Activated CD4-positive, CD25-positive, alpha-beta regulatory T cell treated with anti-CD3 and anti-CD28 coated beads, Interleukin-2, amount 50 U/mL, for 72 hours (primary cell): ENCODE measurements at regions not wholly inside any gene's neighbourhood (a gene's known extent, or its start where the extent isn't known, plus 50 kb on each side); places are given as distances from the start of the nearest gene placed in this dataset.

Experiments
- DNase-seq: peaks from one replicate; pipeline ENCODE4 v3.0.0; 2021

DNA sequence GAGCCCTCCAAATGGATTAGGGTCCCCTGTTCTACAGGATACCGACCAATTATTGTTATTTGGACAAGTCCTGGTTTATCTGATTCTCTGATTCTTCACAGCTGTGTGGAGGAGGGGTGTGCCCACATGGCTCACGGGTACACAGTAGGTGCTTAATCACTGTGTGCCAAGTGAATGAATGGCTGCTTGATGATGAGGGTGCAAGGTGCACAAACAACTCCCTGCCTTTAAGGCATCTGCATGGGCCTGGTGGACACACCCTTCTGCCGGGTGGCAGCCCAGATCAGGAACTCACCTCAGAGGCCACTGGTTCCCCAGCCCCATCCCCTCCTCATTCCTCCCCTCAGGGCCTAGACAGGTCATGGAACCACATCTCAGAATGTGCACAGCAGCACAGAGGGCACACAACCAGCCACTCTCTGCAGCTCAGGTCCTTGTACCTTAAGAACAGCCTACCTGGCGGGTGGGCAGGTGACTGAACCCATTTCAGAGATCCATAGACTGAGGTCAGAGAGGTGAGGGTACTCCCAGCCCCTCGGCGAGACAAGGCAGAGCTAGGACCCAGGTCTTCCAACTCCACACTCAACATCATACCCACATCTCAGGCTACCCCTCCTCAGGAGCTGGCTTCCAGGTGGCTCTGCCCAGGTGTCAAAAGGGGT lies 50.3 kb downstream of the SHANK2 start:
- no peak for DNase-seq

DNA sequence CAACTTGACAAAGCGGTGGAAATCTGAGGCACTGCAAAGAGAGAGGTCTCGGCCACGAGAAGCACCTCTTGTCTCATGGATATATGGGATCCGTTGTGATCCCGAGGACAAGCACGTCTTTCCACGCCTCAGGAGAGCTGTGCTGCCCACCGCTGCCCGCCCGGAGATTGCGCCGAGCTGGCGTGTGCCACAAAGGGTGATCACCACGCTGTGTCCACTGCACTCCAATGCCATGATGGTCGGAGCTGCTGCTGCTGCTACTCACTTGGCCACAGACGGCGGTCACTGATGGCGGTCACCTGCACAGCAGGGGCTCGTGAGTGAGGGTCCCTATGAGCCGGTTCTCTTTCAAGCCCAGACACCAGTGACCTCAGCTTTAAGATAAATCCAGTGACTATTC lies 51.1 kb downstream of the SHANK2 start:
- no peak for DNase-seq

DNA sequence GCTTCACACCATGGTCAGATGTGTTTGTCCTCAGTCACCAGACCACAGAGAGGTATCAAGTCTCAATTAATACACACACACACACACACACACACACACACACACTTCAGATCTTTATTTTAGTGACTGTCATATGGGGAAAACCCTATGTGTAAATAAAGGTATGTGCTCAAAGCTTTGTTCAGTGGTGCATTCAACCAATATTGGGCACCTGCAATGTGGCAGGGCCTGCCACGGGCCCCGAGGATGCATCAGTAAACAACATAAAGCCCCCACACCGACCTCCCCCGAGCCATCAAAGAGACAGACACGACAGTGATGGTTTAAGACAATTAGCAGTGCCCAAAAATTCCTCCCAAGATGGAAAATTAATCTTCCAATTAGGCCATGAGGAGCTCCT lies 51.6 kb downstream of the SHANK2 start:
- no peak for DNase-seq

DNA sequence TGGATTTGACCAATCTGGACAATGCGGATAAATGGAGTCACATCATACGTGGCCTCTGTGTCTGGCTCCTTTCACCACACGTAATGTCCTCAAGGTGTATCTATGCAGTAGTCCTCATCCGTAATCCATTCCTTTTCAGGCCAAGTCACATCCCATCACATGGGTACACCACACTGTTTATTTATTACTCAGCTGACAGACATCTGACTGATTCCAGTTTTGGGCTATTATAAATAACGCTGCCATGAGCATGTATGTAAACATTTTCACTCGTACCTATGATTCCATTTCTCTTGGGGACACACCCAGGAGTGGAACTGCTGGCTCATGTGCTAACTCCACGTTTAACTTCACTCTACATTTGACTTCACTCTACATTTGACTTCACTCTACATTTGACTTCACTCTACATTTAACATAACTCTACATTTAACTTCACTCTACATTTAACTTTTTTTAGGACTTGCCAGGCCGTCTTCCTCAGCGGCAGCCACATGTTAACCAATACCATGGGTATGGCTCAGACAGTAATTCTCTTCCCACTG lies 52.1 kb downstream of the SHANK2 start:
- DNase-seq = no peak

DNA sequence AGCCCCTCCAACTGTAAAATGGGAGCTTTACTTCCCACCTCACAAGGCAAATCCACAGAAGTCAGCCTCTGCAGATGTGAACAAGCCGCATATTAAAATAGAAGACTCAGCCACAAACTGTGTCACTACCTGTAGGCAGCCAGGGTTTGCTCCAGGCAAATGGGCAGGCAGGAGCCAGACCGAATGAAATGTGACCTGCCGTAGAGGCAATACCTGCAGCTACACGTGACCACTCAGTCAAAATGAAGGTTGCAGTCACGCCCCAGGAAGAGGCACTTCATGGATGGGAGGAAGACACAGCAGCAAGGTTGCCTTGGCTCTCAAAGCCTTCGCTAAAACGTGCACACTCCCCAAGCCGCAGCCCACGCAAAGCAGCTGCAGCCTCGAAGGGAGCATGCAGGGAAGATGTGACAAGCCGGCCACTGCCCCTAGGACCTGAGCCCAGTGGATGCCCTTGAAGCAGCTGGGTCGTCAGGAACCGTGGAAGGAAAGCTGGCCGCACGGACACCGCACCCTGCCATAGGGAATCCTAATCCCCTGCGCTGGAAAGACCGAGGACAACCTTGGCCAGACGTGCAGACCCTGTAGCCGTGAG lies 53.1 kb downstream of the SHANK2 start:
- DNase-seq = no peak

DNA sequence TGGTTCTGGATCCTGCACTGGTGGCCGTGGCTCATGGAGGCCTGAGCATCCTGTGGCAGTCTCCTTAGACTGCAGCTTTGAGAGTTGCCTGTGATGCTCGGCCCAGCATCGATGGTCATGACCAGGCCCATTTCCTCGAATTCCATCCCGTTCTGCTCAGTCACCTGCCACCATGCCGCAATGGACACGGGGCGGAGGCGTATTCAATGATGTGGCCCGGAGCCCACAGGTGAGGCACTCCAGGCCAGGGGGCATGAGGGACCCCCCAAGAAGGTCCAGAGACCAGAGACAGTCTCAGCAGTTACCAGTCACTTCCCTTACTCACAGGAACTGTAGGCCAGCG lies 53.6 kb downstream of the SHANK2 start:
- DNase-seq = no peak

DNA sequence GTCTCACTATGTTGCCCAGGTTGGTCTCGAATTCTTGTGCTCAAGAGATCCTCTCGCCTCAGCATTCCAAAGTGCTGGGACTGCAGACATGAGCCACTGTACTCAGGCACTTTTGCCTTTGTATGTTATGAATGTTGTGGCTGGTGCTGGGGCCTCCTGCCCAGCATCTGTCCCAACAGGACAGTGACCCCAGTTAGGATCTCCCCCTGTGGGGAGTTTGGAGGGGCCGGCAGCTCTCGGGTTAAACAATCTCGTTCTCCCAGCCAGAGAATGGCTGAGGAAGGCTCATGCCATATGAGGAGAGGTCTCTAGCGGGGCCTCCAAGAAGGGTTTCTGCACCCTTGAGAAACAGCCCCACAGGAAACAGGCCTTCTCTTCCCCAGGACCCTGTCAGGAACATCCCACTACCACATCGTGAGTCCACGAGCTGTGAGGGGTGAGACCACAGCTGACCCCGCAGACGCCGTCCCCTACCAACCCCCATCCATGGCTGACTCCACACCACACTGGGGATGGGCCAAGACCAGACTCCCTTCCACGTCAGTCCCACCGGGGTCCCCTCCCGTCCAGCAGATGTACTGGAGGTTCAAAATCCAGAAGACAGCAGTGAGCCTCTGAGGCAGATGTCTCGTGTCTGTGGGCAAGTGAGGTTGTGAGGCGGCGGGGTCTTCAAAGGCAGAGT lies 54.1 kb downstream of the SHANK2 start:
- DNase-seq = no peak

DNA sequence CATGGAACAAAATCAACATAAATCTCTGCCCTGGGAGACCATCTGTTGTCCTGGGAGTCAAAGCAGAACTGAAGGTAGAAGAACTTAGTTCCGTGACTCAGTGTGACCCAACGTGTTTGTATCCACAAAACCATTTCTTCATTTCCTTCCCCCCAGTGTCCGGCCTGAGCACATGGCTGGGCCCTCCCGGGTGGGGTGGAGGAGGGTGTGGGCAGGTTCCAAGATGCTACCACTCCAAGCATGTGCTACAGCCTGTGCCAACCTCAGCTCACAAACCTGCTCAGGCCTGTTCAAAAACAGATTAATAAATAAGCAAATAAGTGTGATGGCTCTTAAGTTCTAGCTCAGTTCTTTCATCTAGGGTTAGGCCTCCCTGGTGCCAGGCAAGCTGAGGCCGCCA lies 55.3 kb downstream of the SHANK2 start:
- DNase-seq = no peak

DNA sequence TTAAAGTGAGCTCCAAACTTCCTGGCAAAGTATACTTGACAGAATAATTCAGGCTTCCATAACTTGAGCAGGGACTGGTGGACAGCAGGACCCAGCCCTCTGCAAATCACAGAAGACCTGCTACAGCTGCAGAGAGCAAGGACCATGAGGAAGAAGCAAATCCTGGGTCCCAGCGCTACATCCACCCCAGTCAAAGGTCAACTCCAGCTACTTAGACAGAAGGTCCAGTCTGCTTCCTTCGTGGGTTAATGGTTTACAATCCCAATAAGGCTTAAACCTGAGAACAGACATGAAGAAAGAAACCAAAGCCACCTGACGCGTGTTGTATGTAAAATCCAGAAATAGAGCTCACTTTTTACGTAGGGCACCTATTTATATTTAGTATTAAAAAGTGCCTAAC lies 57.7 kb downstream of the SHANK2 start:
- DNase-seq = no peak

DNA sequence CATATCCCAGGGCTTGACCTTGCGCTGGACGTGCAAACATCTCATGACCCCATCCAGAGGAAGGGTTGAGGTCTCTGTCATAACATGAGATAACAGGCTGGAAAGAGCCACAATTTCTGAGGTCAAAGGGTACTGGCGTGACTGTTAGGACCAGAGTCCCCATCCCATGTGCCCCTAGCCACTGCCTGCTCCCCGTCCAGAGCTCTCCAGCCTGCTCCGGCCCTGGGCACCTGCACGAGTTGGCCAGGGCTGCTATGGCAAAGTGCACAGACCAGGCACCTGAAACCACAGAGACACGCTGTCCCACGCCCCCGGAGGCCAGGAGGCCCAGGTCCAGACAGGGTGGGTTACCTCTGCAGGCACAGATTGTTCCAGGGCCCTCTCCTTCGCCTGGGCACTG lies 58.9 kb downstream of the SHANK2 start:
- no peak for DNase-seq

DNA sequence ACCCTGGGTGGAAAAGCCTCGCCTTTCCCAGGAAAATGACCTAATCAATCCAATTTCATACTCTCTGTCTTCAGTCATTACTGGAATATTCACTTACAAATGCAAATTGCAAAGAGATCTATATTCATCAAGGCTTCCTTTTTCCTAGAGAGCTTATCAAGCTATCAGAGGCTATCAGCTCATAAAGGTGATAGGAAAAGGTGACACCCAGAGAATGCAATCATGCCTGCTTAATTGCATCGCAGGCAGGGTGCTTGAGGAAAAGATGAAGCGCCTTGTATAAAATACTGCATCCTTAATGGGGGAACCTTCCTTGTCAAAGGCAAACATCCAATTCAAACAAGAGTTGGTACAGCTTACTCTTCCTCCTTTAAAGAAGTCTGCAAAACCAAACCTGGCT lies 59.7 kb downstream of the SHANK2 start:
- no peak for DNase-seq

DNA sequence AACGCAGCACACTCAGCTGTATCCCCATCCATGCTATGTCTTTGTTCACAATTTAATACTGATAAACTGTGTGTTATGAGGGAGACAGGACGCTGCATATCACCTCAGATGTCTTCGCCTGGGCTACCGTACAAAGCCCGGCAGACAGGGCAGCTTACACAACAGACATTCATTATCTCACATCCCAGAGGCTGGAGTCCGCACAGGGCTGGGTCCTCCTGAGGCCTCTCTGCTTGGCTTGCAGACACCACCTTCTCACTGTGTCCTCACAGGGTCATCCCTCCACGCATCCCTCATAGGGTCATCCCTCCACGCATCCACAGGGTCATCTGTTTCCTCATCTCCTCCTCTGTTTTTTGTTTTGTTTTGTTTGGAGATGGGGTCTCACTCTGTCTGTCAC lies 61.2 kb downstream of the SHANK2 start:
- DNase-seq = no peak

DNA sequence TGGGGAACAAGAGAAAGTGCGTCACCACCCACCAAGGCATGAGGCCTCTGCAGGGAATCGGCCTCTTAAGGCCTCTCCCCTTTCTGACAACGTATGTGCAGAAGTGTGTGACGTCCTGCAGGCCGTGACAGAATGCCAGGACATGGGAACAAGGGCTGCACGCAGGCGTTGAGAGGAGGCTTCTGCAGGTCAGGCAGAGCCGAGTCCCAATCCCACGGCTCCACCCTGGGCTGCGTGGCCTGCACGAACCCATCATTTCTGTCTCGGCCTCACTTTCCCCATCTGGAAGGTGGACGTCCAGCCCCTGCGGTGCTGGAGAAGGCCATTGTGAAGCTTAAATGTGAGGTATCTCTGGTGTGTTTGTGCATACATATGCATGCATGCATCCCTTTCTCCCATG lies 61.8 kb downstream of the SHANK2 start:
- no peak for DNase-seq

DNA sequence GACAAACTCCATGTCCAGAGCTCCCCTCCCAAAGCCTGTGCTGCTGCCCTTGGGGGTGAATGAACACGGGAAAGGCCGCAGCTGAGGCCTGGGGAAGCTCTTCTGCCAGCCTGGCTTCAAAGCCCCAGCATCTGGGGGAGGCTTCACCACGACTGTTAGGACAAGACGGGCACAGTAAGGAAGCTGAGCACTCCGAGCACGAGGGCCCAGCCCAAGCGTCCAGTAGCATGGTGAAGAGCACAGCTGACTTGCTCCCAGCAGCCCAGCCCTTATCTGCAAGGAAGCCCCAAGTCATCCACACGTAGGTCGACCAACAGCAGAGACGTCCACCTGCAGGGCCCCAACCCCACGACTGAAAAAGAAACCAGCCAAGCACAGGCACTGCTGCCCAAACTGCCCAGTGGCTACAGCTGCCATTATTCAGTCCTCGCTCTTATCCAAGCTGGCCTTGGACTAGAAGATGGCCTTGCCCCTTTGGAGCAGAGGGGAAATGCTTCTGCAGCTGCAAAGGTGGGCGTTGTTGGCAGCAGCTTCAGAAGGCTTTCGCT lies 62.5 kb downstream of the SHANK2 start:
- no peak for DNase-seq

DNA sequence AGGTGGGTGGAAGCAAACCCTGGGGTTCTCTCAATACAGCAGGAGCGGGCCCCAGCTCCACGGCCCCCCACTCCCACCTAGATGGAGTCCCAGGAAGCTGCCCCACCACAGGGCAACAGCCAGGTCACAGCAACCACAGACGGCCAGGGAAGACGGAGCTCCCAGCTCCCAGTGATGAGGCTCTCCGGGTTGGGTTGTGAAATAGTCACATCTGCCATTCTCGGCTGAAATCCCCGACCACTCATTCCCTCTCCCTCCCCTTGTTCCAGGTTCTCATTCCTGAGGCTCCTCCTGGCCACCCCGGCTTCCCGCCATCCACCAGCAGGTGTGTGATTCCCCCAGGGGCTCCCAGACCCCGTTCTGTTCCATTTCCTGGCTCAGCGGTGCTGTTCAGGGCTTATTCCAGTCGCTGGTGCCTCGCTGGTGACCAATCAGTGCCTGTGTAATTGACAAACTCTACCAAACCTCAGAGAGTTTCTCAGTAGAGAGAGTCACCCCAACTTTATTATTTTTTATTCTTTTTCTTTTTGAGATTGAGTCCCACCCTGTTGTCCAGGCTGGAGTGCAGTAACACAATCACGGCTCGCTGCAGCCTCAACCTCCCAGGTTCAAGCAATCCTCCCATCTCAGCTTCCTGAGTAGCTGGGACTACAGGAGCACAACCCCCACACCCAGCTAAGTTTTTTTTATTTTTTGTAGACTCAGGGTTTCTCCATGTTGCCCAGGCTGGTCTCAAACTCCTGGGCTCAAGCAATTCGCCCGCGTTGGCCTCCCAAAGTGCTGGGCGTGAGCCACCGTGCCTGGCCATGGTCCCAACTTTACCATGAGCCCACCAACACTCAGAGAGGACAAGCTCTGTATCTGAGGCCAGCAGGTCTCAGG lies 63.2 kb downstream of the SHANK2 start:
- no peak for DNase-seq

DNA sequence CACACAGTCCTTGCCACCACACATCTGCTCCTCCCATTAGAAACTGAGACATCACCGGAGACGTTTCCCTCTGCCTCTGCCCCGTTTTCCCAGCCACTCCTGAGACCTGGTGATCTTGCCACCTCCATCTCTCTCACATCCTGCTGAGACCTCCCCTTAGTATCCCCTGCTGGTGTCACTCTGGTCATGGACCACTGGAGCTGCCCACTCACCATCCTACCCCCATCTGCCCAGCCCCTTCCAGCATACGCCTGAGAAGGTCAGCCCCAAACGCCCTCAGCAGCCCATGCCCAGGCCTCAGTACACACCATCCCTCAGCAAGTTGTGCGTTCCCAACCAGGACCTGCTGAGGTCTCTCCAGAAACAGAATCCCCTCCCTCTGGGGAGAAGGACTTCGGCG lies 64.3 kb downstream of the SHANK2 start:
- no peak for DNase-seq

DNA sequence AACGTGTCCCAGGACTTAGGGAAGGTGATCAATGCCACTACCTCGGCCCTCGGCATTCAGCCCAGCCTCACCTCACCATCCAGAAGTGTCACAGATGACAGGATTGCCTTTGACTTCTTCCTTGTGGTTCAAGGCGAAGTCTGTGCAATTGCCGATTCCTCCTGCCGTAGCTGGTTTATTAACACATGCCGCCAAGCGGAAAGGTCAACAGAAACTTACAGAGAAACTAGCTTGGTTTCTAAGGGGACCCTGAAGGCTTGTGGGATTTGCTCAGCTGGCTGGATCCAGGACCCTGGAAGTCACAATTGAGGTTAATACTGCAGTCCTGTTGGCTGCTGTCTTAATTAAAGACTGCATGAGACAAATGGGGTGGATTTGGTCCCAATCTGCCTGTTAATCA lies 65.6 kb downstream of the SHANK2 start:
- DNase-seq = no peak

DNA sequence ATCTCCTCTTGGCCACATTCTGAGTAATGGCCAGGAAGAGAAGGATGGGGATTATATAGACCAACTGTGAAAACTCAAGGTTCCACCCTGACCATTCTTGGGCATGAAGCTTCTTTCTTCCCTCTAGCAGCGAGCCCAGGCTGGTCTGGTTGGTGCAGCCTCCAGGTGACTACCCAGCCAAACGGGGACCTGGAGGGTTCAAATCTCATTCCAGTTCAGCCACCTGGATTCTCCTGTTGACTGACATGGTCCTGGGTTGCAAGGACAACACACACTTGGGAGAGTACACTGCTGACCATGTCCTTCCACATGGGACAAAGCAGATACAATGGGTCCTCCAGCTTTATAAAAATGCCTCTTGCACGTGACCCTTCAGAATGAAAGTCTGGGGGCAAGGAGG lies 67.0 kb downstream of the SHANK2 start:
- no peak for DNase-seq

DNA sequence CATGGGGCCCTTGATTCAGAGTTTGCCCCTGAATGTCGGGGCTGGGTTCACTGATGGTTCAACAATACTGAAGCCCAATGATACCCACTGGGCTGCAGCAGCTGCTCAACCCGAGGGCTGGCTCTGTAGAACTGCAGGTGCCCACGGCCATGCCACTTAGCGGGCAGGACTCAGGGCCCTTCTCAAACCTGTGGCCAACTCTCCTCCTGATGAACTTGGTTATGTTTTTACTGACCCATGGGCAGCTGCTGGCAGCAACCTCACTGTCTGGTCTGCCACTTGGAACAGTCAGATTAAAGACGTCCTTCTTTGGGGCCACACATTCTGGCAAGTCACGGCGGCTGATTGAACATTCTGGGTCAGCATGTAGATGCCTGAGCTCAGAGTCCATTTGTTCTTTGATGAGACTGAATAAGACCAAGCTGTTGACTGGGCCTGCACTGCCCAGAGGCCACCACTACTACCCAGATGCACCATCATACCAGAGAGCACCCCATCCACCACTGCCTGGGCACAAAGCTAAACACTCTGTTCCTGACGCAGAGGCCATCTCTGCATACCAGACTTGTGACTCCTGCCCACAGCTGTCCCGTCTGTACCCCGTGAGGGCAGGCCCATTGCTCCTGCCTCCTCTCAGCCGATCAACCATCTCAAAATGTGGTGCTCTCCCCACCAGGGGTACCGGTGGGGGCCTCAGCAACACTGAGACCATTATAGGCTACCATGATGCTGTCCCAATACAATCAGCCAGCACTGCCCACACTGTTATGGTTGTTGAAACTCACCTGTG lies 67.8 kb downstream of the SHANK2 start:
- DNase-seq = no peak

DNA sequence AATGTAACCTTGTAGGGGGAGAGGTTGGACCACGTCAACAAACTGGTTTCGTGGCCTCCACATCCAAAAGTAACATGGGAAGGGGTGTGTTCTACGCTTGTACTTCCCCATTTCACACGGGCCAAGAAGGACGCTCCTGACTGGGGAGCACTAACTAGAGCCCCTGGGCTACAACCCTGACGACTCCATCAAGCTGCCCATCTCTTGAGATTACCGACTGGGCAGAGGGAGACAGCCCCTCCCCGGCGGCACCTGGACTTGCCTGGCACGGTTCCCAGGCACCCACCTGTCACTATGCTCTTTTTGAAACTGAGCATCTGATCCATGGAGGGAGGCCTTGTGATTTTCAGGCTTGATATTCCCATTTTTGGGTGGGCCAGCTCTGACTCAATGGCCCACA lies 68.5 kb downstream of the SHANK2 start:
- no peak for DNase-seq

DNA sequence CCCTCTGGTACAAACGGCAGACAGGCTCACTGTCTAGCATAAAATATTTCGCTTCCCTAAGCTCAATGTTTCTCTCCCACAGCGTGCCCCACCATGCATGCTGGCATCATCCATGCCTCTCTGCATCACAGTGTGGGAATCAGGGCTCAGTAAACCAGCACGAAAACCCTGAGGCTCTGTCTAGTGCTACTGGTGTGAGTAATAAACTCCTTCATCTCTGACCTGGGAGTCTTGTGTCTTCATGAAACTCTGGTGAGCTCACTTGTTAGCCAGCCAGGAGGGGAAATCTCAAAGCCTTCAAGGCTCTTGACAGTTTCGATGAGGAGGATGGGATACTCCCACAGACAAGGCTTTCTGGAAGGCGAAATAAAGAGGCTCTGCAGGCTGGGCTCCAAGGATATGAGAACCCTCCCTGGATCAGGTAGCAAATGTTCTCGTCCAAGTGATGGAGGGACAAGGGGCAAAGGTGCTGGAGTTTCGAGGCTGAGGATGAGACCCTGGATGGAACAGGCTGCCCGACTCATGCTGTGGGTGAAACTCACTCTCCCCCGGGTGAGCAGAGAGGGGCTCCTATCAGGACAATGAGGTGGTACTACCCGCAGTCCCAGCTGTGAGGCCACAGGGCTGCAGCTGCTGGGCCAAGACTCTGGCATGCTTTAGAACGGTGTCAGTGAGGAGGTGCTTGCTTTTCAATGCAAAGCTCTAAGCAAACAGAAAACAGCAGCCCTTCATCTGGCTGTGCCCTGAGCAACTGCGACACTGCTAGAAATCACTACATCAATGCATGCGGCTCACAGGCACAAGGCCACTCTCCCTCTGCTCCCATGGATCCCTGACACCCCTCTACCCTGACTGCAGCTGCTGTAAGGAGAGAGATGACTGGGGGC lies 69.3 kb downstream of the SHANK2 start:
- DNase-seq = no peak
